ENCODE measurements at regions not wholly inside any gene's neighbourhood (a gene's known extent, or its start where the extent isn't known, plus 50 kb on each side); places are given as distances from the start of the nearest gene placed in this dataset.

DNA sequence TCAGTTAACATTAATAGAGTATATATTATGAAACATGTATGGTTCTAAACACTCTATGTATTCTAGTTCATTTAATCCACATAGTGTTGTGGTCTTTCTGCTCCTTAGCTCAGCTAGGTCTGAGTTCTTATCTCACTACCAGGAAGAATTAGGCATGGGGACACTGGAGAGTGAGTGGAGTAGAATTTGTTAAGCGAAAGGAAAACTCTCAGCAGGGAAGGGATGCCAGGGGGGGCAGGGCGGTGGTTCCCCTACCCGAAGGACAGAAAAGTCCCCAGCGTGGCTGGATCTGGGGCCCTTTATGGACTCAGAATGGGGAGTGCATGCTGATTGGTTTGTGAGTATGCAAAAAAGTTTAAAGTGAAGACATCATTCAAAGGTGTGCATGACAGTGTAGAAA is 727.5 kb downstream of the TBC1D32 start:
- TF ChIP-seq POLR2A (IDR thresholded peaks at IDR 0.05; ENCODE audit: low read depth, low read length) (no peak), POLR2AphosphoS5 (IDR thresholded peaks at IDR 0.05; ENCODE audit: low read depth, low read length) (no peak), TAF1 (IDR thresholded peaks at IDR 0.05; ENCODE audit: borderline replicate concordance, low read depth, low read length) (no peak)
